ENCODE measurements at regions not wholly inside any gene's neighbourhood (a gene's known extent, or its start where the extent isn't known, plus 50 kb on each side); places are given as distances from the start of the nearest gene placed in this dataset.

- no peaks in the 10 kb centered on the region for H3K4me1 Mint-ChIP-seq (ENCODE audit: low read depth)
- no peaks in the 10 kb centered on the region; the same call in 1 of the 2 replicates for H3K27me3 Mint-ChIP-seq (ENCODE audit: insufficient read depth)
- no peak overlapping the region for H3K4me3 Mint-ChIP-seq
- H3K36me3 Mint-ChIP-seq (ENCODE audit: low read depth), result peaks cover 5% of the 10 kb centered on the region; the same call in 1 of the 2 replicates
- no peak for TF ChIP-seq CTCF (IDR thresholded peaks at IDR 0.05)
- no peak for DNase-seq
- no peak overlapping the region for H3K27ac Mint-ChIP-seq
- peaks cover 68% of the 10 kb centered on the region for H3K9me3 Mint-ChIP-seq
These were observed 741.7 kb downstream of the VRK1 start for GRCh38 chr14:97538749-97539410.

GRCh38 chr14:97539411-97539795 is 742.2 kb downstream of the VRK1 start:
- DNase-seq, result no peak
- Mint-ChIP-seq H3K4me3 (no peak overlapping the region), H3K9me3 (peaks cover 64% of the 10 kb centered on the region), H3K4me1 (ENCODE audit: low read depth) (no peaks in the 10 kb centered on the region), H3K27ac (no peak overlapping the region), H3K27me3 (ENCODE audit: insufficient read depth) (no peaks in the 10 kb centered on the region), H3K36me3 (ENCODE audit: low read depth) (peaks cover 5% of the 10 kb centered on the region; the same call in 1 of the 2 replicates)
- TF ChIP-seq CTCF (IDR thresholded peaks at IDR 0.05), result no peak

GRCh38 chr14:97539884-97540283 is 742.7 kb downstream of the VRK1 start:
- H3K27ac Mint-ChIP-seq, result no peak overlapping the region
- no peaks in the 10 kb centered on the region for H3K27me3 Mint-ChIP-seq (ENCODE audit: insufficient read depth)
- H3K4me3 Mint-ChIP-seq, result no peak overlapping the region
- peaks cover 60% of the 10 kb centered on the region for H3K9me3 Mint-ChIP-seq
- DNase-seq, result no peak
- no peak for TF ChIP-seq CTCF (IDR thresholded peaks at IDR 0.05)
- no peaks in the 10 kb centered on the region for H3K4me1 Mint-ChIP-seq (ENCODE audit: low read depth)
- H3K36me3 Mint-ChIP-seq (ENCODE audit: low read depth), result peaks cover 5% of the 10 kb centered on the region; the same call in 1 of the 2 replicates

DNA sequence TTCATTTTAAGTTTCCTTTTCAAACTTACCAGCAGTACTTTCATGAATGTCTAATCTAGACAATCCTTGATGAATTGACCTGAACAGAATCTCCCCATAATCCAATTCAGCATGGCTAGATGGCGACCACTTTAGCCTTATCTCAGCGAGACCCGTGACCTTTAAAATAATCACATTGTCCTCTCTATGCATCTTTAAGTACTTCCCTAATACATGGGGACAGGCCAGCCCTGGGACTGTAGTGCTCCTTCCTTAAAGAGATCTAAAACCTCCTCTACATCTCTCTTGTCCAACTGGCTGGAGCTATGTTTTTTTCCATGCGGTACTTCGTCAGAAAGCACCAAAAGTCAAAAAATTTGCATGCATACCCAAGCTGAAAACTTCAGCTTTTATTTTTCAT is 746.0 kb downstream of the VRK1 start:
- DNase-seq, result no peak
- Mint-ChIP-seq H3K36me3 (ENCODE audit: low read depth) (peaks cover 5% of the 10 kb centered on the region; the same call in 1 of the 2 replicates), H3K27me3 (ENCODE audit: insufficient read depth) (no peaks in the 10 kb centered on the region), H3K27ac (no peak overlapping the region), H3K9me3 (peaks cover 60% of the 10 kb centered on the region), H3K4me3 (no peak overlapping the region), H3K4me1 (ENCODE audit: low read depth) (no peaks in the 10 kb centered on the region)
- no peak for TF ChIP-seq CTCF (IDR thresholded peaks at IDR 0.05)

DNA sequence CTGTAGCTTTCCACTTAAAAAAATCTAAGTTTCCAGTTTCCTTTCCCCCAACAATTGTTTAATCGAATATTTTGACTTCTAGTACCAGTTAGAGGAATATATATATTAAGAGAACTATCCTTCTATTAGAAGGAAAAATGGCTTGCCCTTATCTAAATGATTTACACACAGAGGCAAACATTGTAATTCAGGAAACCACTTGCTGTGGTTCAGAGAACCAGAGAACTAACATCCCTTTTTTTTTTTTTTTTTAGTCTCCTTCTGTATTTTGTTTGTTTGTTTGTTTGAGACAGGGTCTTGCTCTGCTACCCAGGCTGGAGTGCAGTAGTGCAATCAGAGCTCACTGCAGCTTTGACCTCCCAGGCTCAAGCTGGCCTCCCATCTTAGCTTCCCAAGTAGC is 746.6 kb downstream of the VRK1 start:
- Mint-ChIP-seq H3K27ac (no peak overlapping the region), H3K9me3 (peaks cover 55% of the 10 kb centered on the region), H3K27me3 (ENCODE audit: insufficient read depth) (no peaks in the 10 kb centered on the region), H3K4me3 (no peak overlapping the region), H3K4me1 (ENCODE audit: low read depth) (no peaks in the 10 kb centered on the region), H3K36me3 (ENCODE audit: low read depth) (peaks cover 5% of the 10 kb centered on the region; the same call in 1 of the 2 replicates)
- no peak for TF ChIP-seq CTCF (IDR thresholded peaks at IDR 0.05)
- DNase-seq, result no peak
